ENCODE measurements at regions not wholly inside any gene's neighbourhood (a gene's known extent, or its start where the extent isn't known, plus 50 kb on each side); places are given as distances from the start of the nearest gene placed in this dataset.

DNA sequence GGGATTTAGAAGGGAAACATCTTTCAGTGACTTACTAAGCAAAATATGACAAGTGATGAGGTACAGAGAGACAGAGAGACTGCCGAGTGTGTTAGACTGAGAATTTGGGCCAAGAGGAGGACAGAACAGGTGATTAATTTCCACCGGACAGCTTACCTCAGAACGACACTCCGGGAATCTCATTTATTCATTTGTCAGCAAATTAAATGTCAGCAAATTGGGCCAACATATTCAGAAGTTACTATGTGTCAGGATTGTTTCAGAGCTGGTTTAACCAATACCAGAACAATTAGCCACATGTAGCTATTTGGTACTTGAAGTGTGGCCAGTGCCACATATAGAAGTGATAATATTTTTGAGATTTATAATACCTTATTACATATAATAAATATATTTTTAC is 232.6 kb upstream of the CNTN3 start:
- TF ChIP-seq, protein P1, sequence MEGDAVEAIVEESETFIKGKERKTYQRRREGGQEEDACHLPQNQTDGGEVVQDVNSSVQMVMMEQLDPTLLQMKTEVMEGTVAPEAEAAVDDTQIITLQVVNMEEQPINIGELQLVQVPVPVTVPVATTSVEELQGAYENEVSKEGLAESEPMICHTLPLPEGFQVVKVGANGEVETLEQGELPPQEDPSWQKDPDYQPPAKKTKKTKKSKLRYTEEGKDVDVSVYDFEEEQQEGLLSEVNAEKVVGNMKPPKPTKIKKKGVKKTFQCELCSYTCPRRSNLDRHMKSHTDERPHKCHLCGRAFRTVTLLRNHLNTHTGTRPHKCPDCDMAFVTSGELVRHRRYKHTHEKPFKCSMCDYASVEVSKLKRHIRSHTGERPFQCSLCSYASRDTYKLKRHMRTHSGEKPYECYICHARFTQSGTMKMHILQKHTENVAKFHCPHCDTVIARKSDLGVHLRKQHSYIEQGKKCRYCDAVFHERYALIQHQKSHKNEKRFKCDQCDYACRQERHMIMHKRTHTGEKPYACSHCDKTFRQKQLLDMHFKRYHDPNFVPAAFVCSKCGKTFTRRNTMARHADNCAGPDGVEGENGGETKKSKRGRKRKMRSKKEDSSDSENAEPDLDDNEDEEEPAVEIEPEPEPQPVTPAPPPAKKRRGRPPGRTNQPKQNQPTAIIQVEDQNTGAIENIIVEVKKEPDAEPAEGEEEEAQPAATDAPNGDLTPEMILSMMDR (IDR thresholded peaks at IDR 0.05; ENCODE audit: low read length), result no peak
- no peak for TF ChIP-seq EZH2phosphoT487 (IDR thresholded peaks at IDR 0.05; ENCODE audit: low read length)

Data from MM.1S (cell line).